CD4-positive, alpha-beta memory T cell (primary cell): ENCODE measurements at regions not wholly inside any gene's neighbourhood (a gene's known extent, or its start where the extent isn't known, plus 50 kb on each side); places are given as distances from the start of the nearest gene placed in this dataset.

Source experiments
- CTCF ChIA-PET: fragments of 350-600 bp; sonication (Branson Sonifier 250); formaldehyde crosslinking; loops from one replicate; lab custom pipeline; 2021; ENCODE audit warnings: inconsistent platforms; ENCODE audit not compliant: partially characterized antibody; lab: Charles Lee
- POLR2A ChIA-PET: fragments of 350-600 bp; sonication (Branson Sonifier 250); formaldehyde crosslinking; loops from one replicate; lab custom pipeline; 2021; ENCODE audit not compliant: partially characterized antibody; lab: Charles Lee
- DNase-seq, 5 donors: peaks; one replicate each; pipeline versions ENCODE4 v3.0.0 to v3.0.0-alpha.2; 2020 to 2022; ENCODE audit warnings: mixed read lengths in 1 of 5
- H3K27ac ChIP-seq: one replicate; pipeline ENCODE4 v1.7.0; 2013; ENCODE audit warnings: low read depth, low read length
- H3K27me3 ChIP-seq: 2 replicates; pipeline ENCODE4 v1.7.0; 2013; ENCODE audit warnings: mild to moderate bottlenecking, low read length, moderate library complexity; ENCODE audit not compliant: insufficient read depth
- H3K36me3 ChIP-seq: 2 replicates; pipeline ENCODE4 v1.7.0; 2013; ENCODE audit warnings: mild to moderate bottlenecking, low read length, moderate library complexity; ENCODE audit not compliant: insufficient read depth
- H3K4me1 ChIP-seq: 2 replicates; pipeline ENCODE4 v1.7.0; 2013; ENCODE audit warnings: mild to moderate bottlenecking, low read length, moderate library complexity; ENCODE audit not compliant: insufficient read depth
- H3K4me3 ChIP-seq, 2 donors: one replicate each; pipeline ENCODE4 v1.7.0; 2013; ENCODE audit warnings: low read length in 2 of 2, mild to moderate bottlenecking in 1 of 2
- H3K9me3 ChIP-seq, 2 donors: one replicate each; pipeline ENCODE4 v1.7.0; 2013; ENCODE audit warnings: low read length in 2 of 2, control low read depth in 1 of 2; ENCODE audit not compliant: control insufficient read depth in 1 of 2
- H3K27ac Mint-ChIP-seq, 7 donors: one replicate each; pipeline ENCODE4 v1.8.0; 2020 to 2021; ENCODE audit warnings: mixed read lengths in 7 of 7, mild to moderate bottlenecking in 6 of 7, inconsistent platforms in 3 of 7, moderate library complexity in 3 of 7
- H3K27me3 Mint-ChIP-seq, 2 donors: one replicate each; pipeline ENCODE4 v1.8.0; 2020 to 2021; ENCODE audit warnings: mixed read lengths in 2 of 2
- H3K36me3 Mint-ChIP-seq, 2 donors: one replicate each; pipeline ENCODE4 v1.8.0; 2020 to 2021; ENCODE audit warnings: mixed read lengths in 2 of 2, inconsistent platforms in 1 of 2, mild to moderate bottlenecking in 1 of 2
- H3K4me1 Mint-ChIP-seq, 4 donors: one replicate each; pipeline ENCODE4 v1.8.0; 2020 to 2021; ENCODE audit warnings: mixed read lengths in 4 of 4, mild to moderate bottlenecking in 1 of 4
- H3K4me3 Mint-ChIP-seq, 8 donors: one replicate each; pipeline ENCODE4 v1.8.0; 2020 to 2021; ENCODE audit warnings: mixed read lengths in 8 of 8, mild to moderate bottlenecking in 7 of 8, moderate library complexity in 6 of 8, inconsistent platforms in 3 of 8
- H3K9me3 Mint-ChIP-seq, 8 donors: one replicate each; pipeline ENCODE4 v1.8.0; 2020 to 2021; ENCODE audit warnings: mixed read lengths in 8 of 8, mild to moderate bottlenecking in 5 of 8, inconsistent platforms in 3 of 8, moderate library complexity in 1 of 8
- intact Hi-C: fragments of 100-400 bp; cut with micrococcal nuclease; formaldehyde crosslinking; loops from one replicate; pipeline ENCODE4 v1.15.1; 2023

GRCh38 chr2:129820908-129821307, 158.6 kb upstream of the RAB6C start:
- Mint-ChIP-seq H3K36me3 (no peaks in the 10 kb centered on the region), H3K4me3 (no peak overlapping the region), H3K4me1 (no peaks in the 10 kb centered on the region), H3K27me3 (no peaks in the 10 kb centered on the region), H3K9me3 (peaks cover 0 to 5% (median 2%) of the 10 kb centered on the region in 8 donors), H3K27ac (no peak overlapping the region)
- Histone ChIP-seq H3K27me3 (no peaks in the 10 kb centered on the region), H3K4me1 (no peaks in the 10 kb centered on the region), H3K27ac (no peak overlapping the region), H3K4me3 (no peak overlapping the region), H3K9me3 (no peaks in the 10 kb centered on the region), H3K36me3 (no peaks in the 10 kb centered on the region)
- DNase-seq: no peak
- ChIA-PET CTCF (no interaction called here), POLR2A (no interaction called here)
- intact Hi-C loops: no loop called here

- CTCF ChIA-PET: no interaction called here
- peaks cover 0 to 3% (median 0%) of the 10 kb centered on the region in 8 donors for H3K9me3 Mint-ChIP-seq
- POLR2A ChIA-PET: no interaction called here
- Histone ChIP-seq H3K27me3 (no peaks in the 10 kb centered on the region), H3K4me1 (no peaks in the 10 kb centered on the region), H3K4me3 (no peak overlapping the region), H3K36me3 (no peaks in the 10 kb centered on the region), H3K9me3 (no peaks in the 10 kb centered on the region), H3K27ac (no peak overlapping the region)
- intact Hi-C loops: no loop called here
- H3K4me1 Mint-ChIP-seq: no peaks in the 10 kb centered on the region
- H3K27me3 Mint-ChIP-seq: no peaks in the 10 kb centered on the region
- H3K4me3 Mint-ChIP-seq: no peak overlapping the region
- no peaks in the 10 kb centered on the region for H3K36me3 Mint-ChIP-seq
- H3K27ac Mint-ChIP-seq: no peak overlapping the region
- no peak for DNase-seq
These were observed 158.0 kb upstream of the RAB6C start for GRCh38 chr2:129821445-129821844.

GRCh38 chr2:129823044-129823443, 156.4 kb upstream of the RAB6C start:
- H3K9me3 Mint-ChIP-seq: peaks cover 0 to 3% (median 0%) of the 10 kb centered on the region in 8 donors
- ChIA-PET POLR2A (no interaction called here), CTCF (no interaction called here)
- Histone ChIP-seq H3K36me3 (no peaks in the 10 kb centered on the region), H3K4me3 (no peak overlapping the region), H3K4me1 (no peaks in the 10 kb centered on the region), H3K9me3 (no peaks in the 10 kb centered on the region), H3K27me3 (no peaks in the 10 kb centered on the region), H3K27ac (no peak overlapping the region)
- H3K27ac Mint-ChIP-seq: no peak overlapping the region
- intact Hi-C loops: no loop called here
- no peak overlapping the region for H3K4me3 Mint-ChIP-seq
- no peaks in the 10 kb centered on the region for H3K36me3 Mint-ChIP-seq
- no peaks in the 10 kb centered on the region for H3K4me1 Mint-ChIP-seq
- no peak for DNase-seq
- H3K27me3 Mint-ChIP-seq: no peaks in the 10 kb centered on the region

- H3K27ac ChIP-seq: no peak overlapping the region
- no peak for DNase-seq
- H3K4me3 ChIP-seq: no peak overlapping the region
- POLR2A ChIA-PET: no interaction called here
- H3K4me1 Mint-ChIP-seq: no peaks in the 10 kb centered on the region
- H3K4me1 ChIP-seq: no peaks in the 10 kb centered on the region
- intact Hi-C loops: no loop called here
- H3K27me3 Mint-ChIP-seq: peaks cover 5 to 7% of the 10 kb centered on the region in 2 donors
- no peak overlapping the region for H3K4me3 Mint-ChIP-seq
- CTCF ChIA-PET: no interaction called here
- peaks cover 0 to 20% (median 7%) of the 10 kb centered on the region in 8 donors for H3K9me3 Mint-ChIP-seq
- peaks cover 0 to 4% of the 10 kb centered on the region in 2 donors for H3K36me3 Mint-ChIP-seq
- H3K9me3 ChIP-seq: no peaks in the 10 kb centered on the region
- H3K27ac Mint-ChIP-seq: no peak overlapping the region
- H3K36me3 ChIP-seq: no peaks in the 10 kb centered on the region
- H3K27me3 ChIP-seq: no peaks in the 10 kb centered on the region
These were observed 152.0 kb upstream of the RAB6C start for GRCh38 chr2:129827311-129828090.

GRCh38 chr2:129828792-129829191, 150.7 kb upstream of the RAB6C start:
- no peaks in the 10 kb centered on the region for H3K4me1 Mint-ChIP-seq
- intact Hi-C loops: no loop called here
- ChIA-PET CTCF (no interaction called here), POLR2A (no interaction called here)
- H3K36me3 Mint-ChIP-seq: peaks cover 0 to 4% of the 10 kb centered on the region in 2 donors
- H3K4me3 ChIP-seq: no peak overlapping the region
- H3K9me3 Mint-ChIP-seq: peaks cover 0 to 22% (median 8%) of the 10 kb centered on the region in 8 donors
- no peaks in the 10 kb centered on the region for H3K27me3 ChIP-seq
- H3K36me3 ChIP-seq: no peaks in the 10 kb centered on the region
- H3K4me1 ChIP-seq: no peaks in the 10 kb centered on the region
- no peak overlapping the region for H3K27ac Mint-ChIP-seq
- H3K4me3 Mint-ChIP-seq: no peak overlapping the region
- H3K27me3 Mint-ChIP-seq: peaks cover 6 to 9% of the 10 kb centered on the region in 2 donors
- no peak overlapping the region for H3K27ac ChIP-seq
- no peak for DNase-seq
- no peaks in the 10 kb centered on the region for H3K9me3 ChIP-seq

- CTCF ChIA-PET: no interaction called here
- Mint-ChIP-seq H3K27me3 (peaks cover 6 to 9% of the 10 kb centered on the region in 2 donors), H3K9me3 (peaks cover 0 to 22% (median 8%) of the 10 kb centered on the region in 8 donors), H3K4me3 (no peak overlapping the region), H3K36me3 (peaks cover 0 to 4% of the 10 kb centered on the region in 2 donors), H3K27ac (no peak overlapping the region), H3K4me1 (no peaks in the 10 kb centered on the region)
- no peaks in the 10 kb centered on the region for H3K4me1 ChIP-seq
- DNase-seq: no peak
- intact Hi-C loops: no loop called here
- POLR2A ChIA-PET: no interaction called here
- no peaks in the 10 kb centered on the region for H3K36me3 ChIP-seq
- H3K4me3 ChIP-seq: no peak overlapping the region
- H3K9me3 ChIP-seq: no peaks in the 10 kb centered on the region
- no peaks in the 10 kb centered on the region for H3K27me3 ChIP-seq
- H3K27ac ChIP-seq: no peak overlapping the region
These were observed 149.9 kb upstream of the RAB6C start for GRCh38 chr2:129829588-129829987.

GRCh38 chr2:129831018-129831417, 148.4 kb upstream of the RAB6C start:
- DNase-seq: no peak
- ChIA-PET CTCF (interaction anchor here (1.5 kb wide), 1 partner anchor 17 kb away, joined by 3 read pairs; no protein-coding TSS in a partner anchor), POLR2A (no interaction called here)
- no peaks in the 10 kb centered on the region for H3K36me3 ChIP-seq
- intact Hi-C loops: no loop called here
- no peak overlapping the region for H3K4me3 ChIP-seq
- H3K9me3 Mint-ChIP-seq: peaks cover 0 to 22% (median 8%) of the 10 kb centered on the region in 8 donors
- H3K27me3 Mint-ChIP-seq: peaks cover 6 to 9% of the 10 kb centered on the region in 2 donors
- H3K27me3 ChIP-seq: no peaks in the 10 kb centered on the region
- H3K4me1 Mint-ChIP-seq: no peaks in the 10 kb centered on the region
- H3K36me3 Mint-ChIP-seq: peaks cover 0 to 4% of the 10 kb centered on the region in 2 donors
- H3K4me1 ChIP-seq: no peaks in the 10 kb centered on the region
- no peak overlapping the region for H3K27ac ChIP-seq
- H3K27ac Mint-ChIP-seq: no peak overlapping the region
- H3K4me3 Mint-ChIP-seq: no peak overlapping the region
- no peaks in the 10 kb centered on the region for H3K9me3 ChIP-seq
